Spinal cord (tissue), 9 donors: ENCODE measurements at regions not wholly inside any gene's neighbourhood (a gene's known extent, or its start where the extent isn't known, plus 50 kb on each side); places are given as distances from the start of the nearest gene placed in this dataset.

ENCODE experiments used
- DNase-seq, 6 donors: peaks; one replicate each; pipeline versions ENCODE4 v3.0.0 to v3.0.0-alpha.2; 2013 to 2015; ENCODE audit warnings: low spot score in 6 of 6, low read depth in 4 of 6
- H3K27ac ChIP-seq: one replicate; pipeline ENCODE4 v1.5.1; 2013; ENCODE audit warnings: low read depth, low read length, control low read depth
- H3K27me3 ChIP-seq: one replicate; pipeline ENCODE4 v1.6.1; 2013; ENCODE audit warnings: low read length; ENCODE audit not compliant: control insufficient read depth, insufficient read depth
- H3K36me3 ChIP-seq: one replicate; pipeline ENCODE4 v1.6.1; 2013; ENCODE audit warnings: low read length; ENCODE audit not compliant: control insufficient read depth, insufficient read depth
- H3K4me1 ChIP-seq: one replicate; pipeline ENCODE4 v1.6.1; 2013; ENCODE audit warnings: low read length; ENCODE audit not compliant: control insufficient read depth, insufficient read depth
- H3K4me3 ChIP-seq: one replicate; pipeline ENCODE4 v1.5.1; 2013; ENCODE audit warnings: low read depth, low read length, control low read depth
- H3K9me3 ChIP-seq: one replicate; pipeline ENCODE4 v1.6.1; 2013; ENCODE audit warnings: low read length; ENCODE audit not compliant: control insufficient read depth, insufficient read depth
- WGBS: methylation state at CpG from one replicate; pipeline ENCODE4 v1.1.5; 2013; ENCODE audit warnings: missing lambda C conversion rate; ENCODE audit not compliant: insufficient coverage; 5-methylcytosine and 5-hydroxymethylcytosine counted together
- donor health status: healthy.

DNA sequence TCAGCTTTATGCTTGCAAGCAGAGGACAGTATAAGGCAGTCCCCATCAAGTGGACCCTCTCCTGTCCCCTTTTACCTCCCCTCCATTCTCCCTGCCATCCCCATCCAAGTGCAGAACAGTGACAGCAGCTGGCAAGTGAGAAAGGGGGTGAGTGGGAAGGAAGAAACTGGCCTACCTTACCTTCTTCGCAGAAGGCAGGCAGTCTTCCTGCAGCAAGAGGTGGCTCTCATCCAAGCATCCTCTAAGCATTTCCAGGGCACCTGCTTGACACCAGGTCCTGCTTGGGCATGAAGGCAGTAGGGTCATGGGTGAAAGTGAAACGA, 77.3 kb upstream of the SH3PXD2B start:
- Histone ChIP-seq H3K9me3 (no peaks in the 10 kb centered on the region), H3K36me3 (no peaks in the 10 kb centered on the region), H3K4me1 (peaks cover 12% of the 10 kb centered on the region), H3K27me3 (no peaks in the 10 kb centered on the region), H3K4me3 (no peak overlapping the region), H3K27ac (no peak overlapping the region)
- 100% methylated on average over 1 of the region's 2 CpGs for WGBS
- DNase-seq = no peak

DNA sequence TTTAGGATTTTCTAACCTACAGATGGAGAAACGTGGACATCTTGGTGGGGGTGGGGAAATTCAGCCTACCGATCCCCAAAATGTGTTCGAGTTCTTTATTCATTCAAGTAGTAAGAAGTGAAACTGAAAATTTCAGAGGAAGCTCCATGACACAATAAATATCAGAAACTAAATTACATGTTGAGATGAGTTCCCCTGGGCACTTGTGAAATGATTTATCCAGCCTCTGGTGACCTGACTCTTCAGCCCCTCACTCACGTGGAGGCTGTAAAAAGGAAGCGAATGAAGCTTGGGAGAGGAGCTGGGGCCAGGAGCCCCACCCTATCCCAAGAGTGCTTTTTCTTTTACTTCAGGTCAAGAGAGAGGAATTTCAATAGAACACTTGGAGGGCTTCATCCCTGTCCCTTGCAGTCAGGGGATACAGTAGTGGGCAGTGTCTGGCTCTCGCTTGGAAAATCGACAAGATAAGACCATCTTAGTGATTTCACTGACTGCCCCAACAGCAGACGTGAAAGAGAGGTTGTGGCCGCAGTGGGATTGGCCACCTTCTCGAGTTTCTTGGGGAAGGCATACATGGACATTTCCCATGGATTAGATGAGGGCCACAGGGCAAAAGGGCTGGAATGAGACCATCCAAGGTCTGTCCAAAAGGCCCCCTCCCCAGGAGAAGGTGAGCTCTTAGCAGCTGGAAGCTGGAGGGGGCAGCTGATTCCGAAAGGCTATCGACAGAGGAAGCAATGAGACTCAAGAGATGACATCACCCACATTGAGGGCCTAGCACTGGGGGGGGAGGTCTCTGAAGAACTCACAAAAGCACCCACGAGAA, 76.8 kb upstream of the SH3PXD2B start:
- H3K27ac ChIP-seq = no peak overlapping the region
- no peak overlapping the region for H3K4me3 ChIP-seq
- no peak for DNase-seq
- peaks cover 12% of the 10 kb centered on the region for H3K4me1 ChIP-seq
- H3K27me3 ChIP-seq = no peaks in the 10 kb centered on the region
- WGBS = 82% methylated on average over 8 of the region's 13 CpGs
- H3K36me3 ChIP-seq = no peaks in the 10 kb centered on the region
- H3K9me3 ChIP-seq = no peaks in the 10 kb centered on the region

DNA sequence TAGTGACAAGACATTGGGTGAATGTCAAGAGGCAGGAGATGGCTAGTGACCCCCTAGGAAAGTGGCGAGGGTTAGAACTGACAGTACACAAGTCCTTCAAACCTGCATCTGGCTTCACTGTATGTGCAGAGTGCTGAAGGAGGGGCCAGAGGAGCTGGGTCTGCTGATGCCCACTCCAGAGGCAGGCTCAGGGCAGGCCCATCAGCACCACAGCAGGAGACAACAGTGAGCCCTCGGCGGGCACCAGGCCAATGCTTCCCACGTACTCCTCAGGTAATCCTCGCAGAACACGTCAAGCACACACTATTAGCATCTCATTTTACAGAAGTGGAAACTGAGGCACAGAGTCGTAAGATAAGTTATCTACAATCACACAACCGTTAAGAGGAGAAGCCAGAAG, 76.1 kb upstream of the SH3PXD2B start:
- Histone ChIP-seq H3K27me3 (no peaks in the 10 kb centered on the region), H3K4me3 (no peak overlapping the region), H3K27ac (no peak overlapping the region), H3K36me3 (no peaks in the 10 kb centered on the region), H3K4me1 (peaks cover 12% of the 10 kb centered on the region), H3K9me3 (no peaks in the 10 kb centered on the region)
- DNase-seq = no peak
- WGBS = 90% methylated on average over 6 of the region's 8 CpGs

DNA sequence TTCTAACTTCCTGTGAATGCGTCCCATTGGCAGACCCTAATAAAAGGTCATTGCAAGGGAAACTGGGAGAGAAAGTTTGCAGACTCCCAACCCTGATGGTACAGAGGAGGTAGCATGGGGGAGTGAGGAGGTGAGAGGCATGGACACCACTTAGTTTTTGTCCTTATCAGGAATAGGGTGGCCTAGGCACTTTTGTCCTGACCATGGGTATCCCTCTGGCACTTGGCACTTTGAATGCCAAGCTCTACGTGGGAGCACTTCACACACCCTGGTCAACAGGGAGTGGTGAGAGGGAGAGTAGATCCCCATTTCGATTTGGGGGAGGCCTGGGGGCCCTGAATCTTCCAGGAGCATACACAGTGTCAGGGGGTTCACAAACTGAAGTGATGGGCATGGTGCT, 75.6 kb upstream of the SH3PXD2B start:
- Histone ChIP-seq H3K36me3 (no peaks in the 10 kb centered on the region), H3K27ac (no peak overlapping the region), H3K4me3 (no peak overlapping the region), H3K4me1 (peaks cover 12% of the 10 kb centered on the region), H3K27me3 (no peaks in the 10 kb centered on the region), H3K9me3 (no peaks in the 10 kb centered on the region)
- WGBS = 86% methylated on average over 2 of the region's 3 CpGs
- no peak for DNase-seq

DNA sequence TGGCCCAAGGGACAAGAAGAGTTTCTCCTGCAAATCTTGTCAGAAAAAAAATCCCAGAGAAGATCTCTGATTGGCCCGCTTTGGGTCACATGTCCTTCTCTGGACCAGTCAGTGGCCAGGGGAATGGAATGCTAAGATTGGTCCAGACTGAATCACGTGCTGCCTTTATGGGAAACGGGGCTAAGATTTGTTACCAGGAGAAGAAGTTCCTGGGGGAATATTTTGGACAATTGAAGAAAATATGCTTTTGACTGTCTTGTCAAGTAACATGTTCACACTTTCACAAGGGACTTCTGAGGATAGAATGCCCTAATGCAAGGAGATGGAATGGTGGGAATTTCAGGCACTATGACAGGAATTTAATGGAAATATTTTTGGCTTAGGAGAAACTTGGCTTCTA, 74.1 kb upstream of the SH3PXD2B start:
- Histone ChIP-seq H3K4me1 (peaks cover under 1% of the 10 kb centered on the region), H3K4me3 (no peak overlapping the region), H3K27ac (no peak overlapping the region), H3K36me3 (no peaks in the 10 kb centered on the region), H3K27me3 (no peaks in the 10 kb centered on the region), H3K9me3 (no peaks in the 10 kb centered on the region)
- DNase-seq = no peak
- 96% methylated on average over 3 of the region's 3 CpGs for WGBS

DNA sequence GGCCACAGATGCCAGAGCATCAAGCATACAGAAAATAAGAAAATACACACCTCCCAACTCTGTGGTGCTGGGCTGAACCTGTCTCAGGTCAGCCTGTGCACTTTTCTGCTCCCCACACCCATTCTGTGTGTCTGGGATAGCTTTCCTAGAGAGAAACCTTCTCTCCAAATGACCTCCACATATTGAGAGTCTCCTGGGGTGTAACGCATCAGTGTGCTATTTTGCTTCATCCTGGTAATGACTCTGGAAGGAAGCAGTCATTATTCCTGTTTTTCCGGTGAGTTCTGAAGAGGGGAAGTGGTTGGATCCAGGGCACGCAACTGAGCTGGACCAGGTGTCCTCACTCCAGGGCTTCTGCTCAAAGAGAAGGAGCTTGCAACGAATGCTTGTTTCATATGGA, 73.2 kb upstream of the SH3PXD2B start:
- 79% methylated on average over 3 of the region's 4 CpGs for WGBS
- no peak overlapping the region for H3K27ac ChIP-seq

DNA sequence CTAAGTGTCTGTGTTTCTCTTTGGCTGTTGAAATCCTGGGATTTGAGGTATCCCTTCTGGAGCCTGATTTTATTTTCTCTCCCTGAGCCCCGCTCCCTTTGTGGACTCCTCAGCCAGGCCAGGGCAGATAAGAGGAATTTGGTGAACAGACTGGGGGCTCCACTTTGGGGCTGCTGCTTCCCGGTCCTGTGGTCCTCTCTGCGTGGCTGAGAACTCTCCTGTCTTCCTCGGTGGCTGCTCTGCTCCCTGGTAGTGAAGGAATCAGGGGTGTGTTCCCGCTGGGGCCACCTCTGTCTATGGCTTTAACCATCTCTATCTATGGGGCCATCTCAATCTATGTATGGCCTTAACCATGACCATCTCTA, 71.7 kb upstream of the SH3PXD2B start:
- DNase-seq = no peak
- H3K36me3 ChIP-seq = no peaks in the 10 kb centered on the region
- no peak overlapping the region for H3K4me3 ChIP-seq
- WGBS = 92% methylated on average over 3 of the region's 5 CpGs
- H3K4me1 ChIP-seq = no peaks in the 10 kb centered on the region
- H3K9me3 ChIP-seq = no peaks in the 10 kb centered on the region
- no peaks in the 10 kb centered on the region for H3K27me3 ChIP-seq
- no peak overlapping the region for H3K27ac ChIP-seq

More for the DNA sequence above, 73.2 kb upstream of the SH3PXD2B start:
- DNase-seq = no peak
- no peaks in the 10 kb centered on the region for H3K36me3 ChIP-seq
- no peak overlapping the region for H3K4me3 ChIP-seq
- no peaks in the 10 kb centered on the region for H3K27me3 ChIP-seq
- no peaks in the 10 kb centered on the region for H3K9me3 ChIP-seq
- H3K4me1 ChIP-seq = no peaks in the 10 kb centered on the region

DNA sequence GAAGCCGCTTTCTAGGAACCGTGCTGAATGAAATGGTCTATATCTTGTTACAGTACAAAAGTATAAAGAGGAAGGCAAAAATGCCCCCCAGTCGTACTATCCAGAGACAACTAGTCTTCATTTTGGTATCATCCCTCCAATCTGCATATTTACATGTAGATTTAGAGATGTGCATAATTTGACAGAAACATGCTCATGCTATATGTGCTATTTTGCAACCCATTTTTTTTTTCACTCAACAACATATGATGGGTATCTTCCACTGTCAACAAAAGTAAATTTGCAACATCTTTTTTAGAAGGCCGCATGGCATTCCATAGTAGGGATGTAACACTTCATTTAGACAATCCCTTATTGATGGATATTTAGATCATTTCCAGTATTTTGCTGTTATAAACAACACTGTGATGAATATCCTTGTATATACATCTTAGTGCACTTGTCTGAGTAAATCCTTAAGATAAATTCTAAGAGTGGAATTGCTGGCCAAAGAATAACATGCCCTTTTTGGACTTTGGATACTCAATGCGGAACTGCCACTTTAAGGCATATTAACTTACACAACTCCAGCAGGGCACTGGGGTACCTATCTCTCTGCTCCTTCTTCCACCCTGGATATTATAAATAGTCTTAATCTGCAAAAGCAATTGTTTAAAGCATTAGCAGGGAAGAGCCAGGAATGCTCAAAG, 71.1 kb upstream of the SH3PXD2B start:
- H3K27me3 ChIP-seq = no peaks in the 10 kb centered on the region
- no peak overlapping the region for H3K4me3 ChIP-seq
- no peak overlapping the region for H3K27ac ChIP-seq
- no CpG with 5 or more reads among the region's 5 CpGs for WGBS
- H3K9me3 ChIP-seq = no peaks in the 10 kb centered on the region
- no peaks in the 10 kb centered on the region for H3K36me3 ChIP-seq
- H3K4me1 ChIP-seq = no peaks in the 10 kb centered on the region
- no peak for DNase-seq

DNA sequence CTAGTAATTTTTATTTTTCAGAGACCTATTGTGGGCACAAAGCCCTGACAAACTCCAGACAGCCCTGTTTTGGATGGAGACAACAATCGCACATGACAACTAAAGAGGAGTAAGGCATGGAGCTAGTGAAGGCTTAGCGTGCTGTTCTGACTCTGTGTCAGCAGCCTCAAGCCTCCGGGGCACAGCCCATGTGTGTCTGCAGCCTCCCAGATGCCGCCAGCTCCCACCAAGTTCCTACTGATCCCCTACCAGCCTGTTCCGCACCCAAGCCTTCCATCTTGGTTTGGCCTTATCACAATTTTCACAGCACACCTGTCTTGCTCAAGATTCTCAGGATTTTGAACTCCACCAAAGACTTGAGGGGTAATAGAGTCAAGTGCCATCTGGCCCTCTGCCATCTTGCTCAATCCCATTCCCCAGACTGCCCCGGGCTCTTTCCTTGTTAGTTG, 70.3 kb upstream of the SH3PXD2B start:
- no peak for DNase-seq
- no peaks in the 10 kb centered on the region for H3K4me1 ChIP-seq
- no peak overlapping the region for H3K4me3 ChIP-seq
- H3K27ac ChIP-seq = no peak overlapping the region
- WGBS = 87% methylated on average over 4 of the region's 6 CpGs
- no peaks in the 10 kb centered on the region for H3K9me3 ChIP-seq
- no peaks in the 10 kb centered on the region for H3K27me3 ChIP-seq
- H3K36me3 ChIP-seq = no peaks in the 10 kb centered on the region

DNA sequence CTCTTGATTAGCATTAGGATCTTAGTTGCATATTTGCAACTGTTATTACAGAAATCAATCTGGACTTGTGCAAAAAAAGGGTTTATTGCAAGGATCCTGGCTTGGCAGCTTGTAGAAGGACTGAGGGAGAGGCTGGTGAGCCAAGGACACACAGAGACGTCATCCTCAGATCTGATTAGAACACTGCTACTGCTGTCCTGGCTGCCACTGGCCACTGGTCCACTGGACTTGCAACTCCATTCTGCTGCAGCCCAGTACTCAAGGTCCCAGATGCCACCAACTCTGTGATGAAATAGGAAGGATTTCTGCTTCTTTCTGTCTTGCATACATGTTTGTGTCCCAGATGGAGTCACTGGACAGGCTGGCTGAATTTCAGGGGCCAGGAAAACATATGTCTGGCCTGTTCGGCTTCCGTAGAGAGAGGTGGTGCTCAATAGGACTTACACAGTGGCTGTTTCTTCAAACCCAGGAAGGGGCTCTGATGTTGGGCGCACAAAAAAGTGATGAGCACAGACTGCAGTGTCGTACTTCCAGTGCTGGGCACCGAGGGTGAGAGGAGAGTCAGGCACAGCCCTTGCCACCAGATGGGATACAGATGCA, 68.9 kb upstream of the SH3PXD2B start:
- H3K4me3 ChIP-seq = no peak overlapping the region
- H3K9me3 ChIP-seq = peaks cover 3% of the 10 kb centered on the region
- no peak overlapping the region for H3K27ac ChIP-seq
- no peaks in the 10 kb centered on the region for H3K4me1 ChIP-seq
- no peaks in the 10 kb centered on the region for H3K36me3 ChIP-seq
- 88% methylated on average over 6 of the region's 6 CpGs for WGBS
- no peak for DNase-seq
- H3K27me3 ChIP-seq = no peaks in the 10 kb centered on the region
